Heart right ventricle (tissue), 16 donors: ENCODE measurements at regions not wholly inside any gene's neighbourhood (a gene's known extent, or its start where the extent isn't known, plus 50 kb on each side); places are given as distances from the start of the nearest gene placed in this dataset.
A peak's percentile ranks its signal among the peaks of the same experiment; 100 is the strongest.

Source experiments
- ATAC-seq, 8 donors: fragments of 200-7000 bp; cut with Tn5 transposase; one replicate each; pipeline ENCODE4 v1.9.1; 2020; ENCODE audit warnings: mild to moderate bottlenecking in 8 of 8, moderate library complexity in 8 of 8, moderate number of reproducible peaks in 1 of 8
- DNase-seq, 2 donors: peaks; one replicate each; pipeline ENCODE4 v3.0.0-alpha.2; 2020
- H3K27ac ChIP-seq, 10 donors: fragments of 200-600 bp; sonication (generic) in 2 of 10; one replicate each; pipeline versions ENCODE4 v1.5.0 to v1.8.0; 2020 to 2022; ENCODE audit warnings: mild to moderate bottlenecking in 3 of 10
- H3K27me3 ChIP-seq, 7 donors: fragments of 200-600 bp; one replicate each; pipeline ENCODE4 v1.8.0; 2021 to 2022; ENCODE audit warnings: mild to moderate bottlenecking in 2 of 7
- H3K36me3 ChIP-seq, 9 donors: fragments of 200-600 bp; sonication (generic) in 1 of 9; one replicate each; pipeline versions ENCODE4 v1.5.0 to v1.8.0; 2020 to 2022; ENCODE audit warnings: mild to moderate bottlenecking in 2 of 9
- H3K4me1 ChIP-seq, 9 donors: fragments of 200-600 bp; sonication (generic) in 1 of 9; one replicate each; pipeline versions ENCODE4 v1.5.0 to v1.8.0; 2020 to 2022; ENCODE audit warnings: mild to moderate bottlenecking in 4 of 9
- H3K4me3 ChIP-seq, 10 donors: fragments of 200-600 bp; sonication (generic) in 2 of 10; one replicate each; pipeline versions ENCODE4 v1.5.0 to v1.8.0; 2020 to 2022; ENCODE audit warnings: mild to moderate bottlenecking in 7 of 10, moderate library complexity in 2 of 10
- H3K9me3 ChIP-seq, 11 donors: fragments of 200-600 bp in 10 of 11; sonication (generic) in 2 of 11; one replicate each; pipeline versions ENCODE4 v1.5.0 to v1.8.0; 2013 to 2022; ENCODE audit warnings: mild to moderate bottlenecking in 2 of 11, control low read depth in 1 of 11, moderate library complexity in 1 of 11
- CTCF ChIP-seq, 9 donors: fragments of 200-600 bp; sonication (generic) in 2 of 9; IDR thresholded peaks; one replicate each; pipeline versions ENCODE4 v1.5.0 to v1.8.0; 2021 to 2022; ENCODE audit warnings: antibody characterized with exemption in 9 of 9, mild to moderate bottlenecking in 5 of 9, moderate library complexity in 1 of 9
- WGBS, 2 donors: extraction: QIAGEN DNeasy Blood & Tissue Kit; methylation state at CpG; one replicate each; pipeline ENCODE4 v1.1.7; 2013; ENCODE audit warnings: inconsistent platforms in 1 of 2; 5-methylcytosine and 5-hydroxymethylcytosine counted together
- intact Hi-C, 10 donors: fragments of 100-400 bp; cut with DNase I; formaldehyde crosslinking; loops; one replicate each; pipeline versions ENCODE4 v1.11.1 to v1.14.2; 2022
- donor health status: Arrhythmogenic right ventricular cardiomyopathy.
- donor health status: ischemic (EF 13 %, LVEDD 7.1; RV severe dilation, severe dysfunction).
- donor health status: healthy with polysubstance abuse.
- donor health status: DM: no; HTN: yes; CAD: no.
- donor health status: DM: no; HTN: no; CAD: no.
- donor health status: ischemic (EF 25% LVEDD 6.9; RV normal size, moderate dysfunction).
- donor health status: ischemic (EF 25% LVEDD 5.7; RV mildly dilated, moderate dysfunction).
- donor health status: healthy.
- donor health status: DM: yes; HTN: yes; CAD: no.
- donor health status: Ischemic cardiomyopathy.
- donor health status: ischemic (EF 35%, LVEDD 5.7; RV mildly dilated, moderate dysfunction).
- donor health status: nonischemic (EF 11% LVEDD 7.7; RV severe dilation, severe dysfunction).
- donor health status: DM: yes; HTN: yes; CAD: no.
- donor health status: PGD.
- donor health status: ischemic (EF 29% LVEDD 5.4; RV normal size, mild dysfunction).
- donor health status: nonischemic (EF 23%, LVEDD 6.1; RV moderate dilation, normal function).

GRCh38 chr7:1367501-1368183 is 91.6 kb downstream of the MICALL2 start:
- peaks cover 0 to 23% (median 0%) of the 10 kb centered on the region in 11 donors for H3K9me3 ChIP-seq
- 54 to 64% methylated on average over 22 of the region's 22 CpGs for WGBS, 2 donors
- TF ChIP-seq CTCF (IDR thresholded peaks at IDR 0.05), result no peak
- H3K36me3 ChIP-seq, result no peaks in the 10 kb centered on the region
- H3K27ac ChIP-seq, result no peak overlapping the region
- no peak overlapping the region for H3K4me3 ChIP-seq
- ATAC-seq (no peak), DNase-seq (no peak)
- peaks cover 0 to 5% (median 0%) of the 10 kb centered on the region in 9 donors for H3K4me1 ChIP-seq
- peaks cover 20 to 90% (median 72%) of the 10 kb centered on the region in 7 donors for H3K27me3 ChIP-seq
- intact Hi-C loops, result no loop called here

- Histone ChIP-seq H3K9me3 (peaks cover 0 to 23% (median 0%) of the 10 kb centered on the region in 11 donors), H3K27me3 (peaks cover 20 to 96% (median 78%) of the 10 kb centered on the region in 7 donors), H3K4me3 (no peak overlapping the region), H3K27ac (no peak overlapping the region), H3K36me3 (no peaks in the 10 kb centered on the region), H3K4me1 (peaks cover 0 to 5% (median 0%) of the 10 kb centered on the region in 9 donors)
- no peak for TF ChIP-seq CTCF (IDR thresholded peaks at IDR 0.05)
- intact Hi-C loops, result no loop called here
- 19 to 21% methylated on average over 11 of the region's 11 CpGs for WGBS, 2 donors
- no peak for ATAC-seq
- DNase-seq, result no peak
These were observed 91.0 kb downstream of the MICALL2 start for GRCh38 chr7:1368184-1368681.

GRCh38 chr7:1368682-1369571 is 90.3 kb downstream of the MICALL2 start:
- Histone ChIP-seq H3K36me3 (no peaks in the 10 kb centered on the region), H3K9me3 (peaks cover 0 to 23% (median 0%) of the 10 kb centered on the region in 11 donors), H3K27ac (no peak overlapping the region), H3K4me3 (no peak overlapping the region), H3K4me1 (peaks cover 0 to 5% (median 0%) of the 10 kb centered on the region in 9 donors), H3K27me3 (peaks cover 20 to 98% (median 85%) of the 10 kb centered on the region in 7 donors)
- 2 to 3% methylated on average over 60 to 74 of the region's 74 CpGs for WGBS, 2 donors
- intact Hi-C loops, result no loop called here
- no peak for ATAC-seq
- TF ChIP-seq CTCF (IDR thresholded peaks at IDR 0.05), result peak in 1 of 9 donors; percentile 14
- no peak for DNase-seq

- Histone ChIP-seq H3K4me3 (no peak overlapping the region), H3K36me3 (no peaks in the 10 kb centered on the region), H3K9me3 (peaks cover 0 to 11% (median 0%) of the 10 kb centered on the region in 11 donors), H3K27me3 (peaks cover 20 to 96% (median 87%) of the 10 kb centered on the region in 7 donors), H3K4me1 (peaks cover 0 to 5% (median 0%) of the 10 kb centered on the region in 9 donors), H3K27ac (no peak overlapping the region)
- 14 to 22% methylated on average over 14 of the region's 14 CpGs for WGBS, 2 donors
- ATAC-seq (no peak), DNase-seq (no peak)
- TF ChIP-seq CTCF (IDR thresholded peaks at IDR 0.05), result no peak
- intact Hi-C loops, result no loop called here
These were observed 89.2 kb downstream of the MICALL2 start for GRCh38 chr7:1369916-1370657.
